Activated T-helper 1 cell treated with anti-CD3 and anti-CD28 coated beads, Interleukin-2, amount 50 U/mL, for 16 hours (primary cell): ENCODE measurements at regions not wholly inside any gene's neighbourhood (a gene's known extent, or its start where the extent isn't known, plus 50 kb on each side); places are given as distances from the start of the nearest gene placed in this dataset.

Experiments
- DNase-seq, 2 donors: peaks; one replicate each; pipeline ENCODE4 v3.0.0-alpha.2; 2020; ENCODE audit warnings: low read depth in 1 of 2, low spot score in 1 of 2

DNA sequence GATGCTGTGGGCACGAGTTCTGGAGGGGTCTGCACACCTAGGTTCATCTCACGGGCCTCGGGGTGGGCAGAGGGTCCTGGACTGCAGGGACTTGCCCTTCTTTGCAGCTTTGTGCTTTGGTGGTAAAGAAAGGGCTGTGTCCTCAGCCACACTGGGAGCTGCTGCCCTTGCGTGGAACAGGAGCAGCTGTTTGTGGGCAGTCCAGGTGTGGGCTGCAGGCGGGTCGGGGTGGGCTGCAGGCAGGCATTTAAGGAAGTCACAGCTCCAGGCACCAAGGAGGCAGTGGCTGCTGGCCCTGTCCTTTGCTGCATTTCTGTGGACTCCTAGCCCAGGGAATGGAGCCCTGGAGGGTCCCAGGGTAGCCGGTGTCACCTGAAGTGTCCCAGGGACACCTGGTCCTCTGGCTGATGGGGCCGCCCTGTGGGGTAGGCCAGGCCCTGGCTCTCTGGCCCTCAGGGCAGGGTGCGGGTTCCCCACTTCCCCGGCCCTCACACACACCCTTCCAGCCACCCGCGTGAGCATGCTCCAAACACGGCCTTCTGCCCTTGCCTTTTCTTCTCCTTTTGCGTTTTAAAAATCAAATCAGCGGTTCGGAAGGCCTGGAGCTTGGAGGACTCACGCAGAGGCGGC, 1240.3 kb downstream of the BRD1 start:
- no peak for DNase-seq

DNA sequence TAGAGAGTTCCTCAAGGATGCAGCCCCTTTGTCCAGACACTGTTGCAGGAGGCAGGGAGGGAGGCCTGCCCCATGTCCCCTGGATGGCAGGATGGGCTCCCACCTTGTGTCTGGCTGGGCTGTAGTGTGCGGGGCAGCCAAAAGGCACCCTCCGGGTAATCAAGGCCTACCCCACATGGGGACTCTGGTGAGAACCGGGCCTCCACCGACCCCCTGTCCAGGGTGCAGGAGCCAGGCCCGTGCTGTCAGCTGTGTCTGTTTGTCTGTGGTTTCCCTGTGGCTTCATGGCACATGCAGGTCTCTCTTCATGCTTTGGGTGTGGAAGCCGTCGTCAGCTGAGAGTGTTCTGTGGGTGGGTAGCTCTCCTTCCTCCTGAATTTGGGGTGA, 1240.9 kb downstream of the BRD1 start:
- DNase-seq = no peak

DNA sequence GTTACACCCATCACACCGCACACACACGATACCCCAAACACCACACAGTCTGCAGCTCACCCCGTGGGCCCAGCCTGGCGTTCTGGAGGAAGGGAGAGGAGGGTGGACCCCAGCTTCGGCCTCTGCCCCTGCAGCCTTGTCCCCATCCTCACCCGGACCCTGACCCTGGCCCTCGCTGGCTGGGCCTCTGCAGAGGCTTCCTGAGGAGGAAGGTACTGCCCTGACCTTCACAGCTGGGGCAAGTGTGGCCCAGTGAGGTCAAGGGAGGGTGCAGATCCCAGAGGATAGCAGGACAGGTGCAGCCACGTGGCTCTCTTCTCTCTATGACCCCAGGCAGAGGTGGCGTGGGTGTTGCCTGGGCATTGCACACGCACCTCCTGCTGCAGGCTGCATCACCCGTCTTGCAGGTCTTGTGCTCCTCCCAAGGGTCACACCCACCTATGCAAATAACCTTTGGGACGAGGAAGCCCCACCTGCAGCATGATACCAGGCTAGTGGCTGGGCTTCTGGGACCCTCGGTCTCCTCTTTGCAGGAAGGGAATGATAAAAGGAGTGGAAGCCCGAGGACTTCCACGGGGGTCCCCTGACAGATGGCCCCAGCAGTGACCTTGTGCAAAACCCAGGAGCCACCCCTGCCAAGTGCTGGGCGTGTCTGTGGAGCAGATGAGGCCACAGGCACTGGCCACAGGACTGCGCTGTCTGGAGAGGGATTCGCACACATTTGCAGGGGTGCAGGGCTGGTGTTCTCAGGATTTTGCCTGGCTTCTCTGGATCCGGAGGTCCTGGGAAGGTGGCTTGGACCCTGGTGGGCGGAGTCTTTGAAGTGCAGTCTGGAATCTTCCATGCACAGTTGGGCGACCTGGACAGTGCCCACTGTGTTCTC, 1241.5 kb downstream of the BRD1 start:
- no peak for DNase-seq

DNA sequence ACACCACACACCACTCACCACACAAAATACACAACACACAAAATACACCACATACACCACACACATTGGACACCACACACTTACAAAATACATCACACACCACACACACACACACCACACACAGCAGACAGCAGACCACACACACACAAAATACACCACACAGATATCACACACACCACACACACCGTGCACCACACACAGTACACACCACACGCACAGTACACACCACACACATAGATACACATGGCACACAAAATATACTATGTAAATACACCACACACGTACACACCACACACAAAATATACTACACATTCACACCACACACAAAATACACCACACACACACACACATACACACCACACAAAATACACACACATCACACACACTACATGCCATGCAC, 1243.5 kb downstream of the BRD1 start:
- no peak for DNase-seq

DNA sequence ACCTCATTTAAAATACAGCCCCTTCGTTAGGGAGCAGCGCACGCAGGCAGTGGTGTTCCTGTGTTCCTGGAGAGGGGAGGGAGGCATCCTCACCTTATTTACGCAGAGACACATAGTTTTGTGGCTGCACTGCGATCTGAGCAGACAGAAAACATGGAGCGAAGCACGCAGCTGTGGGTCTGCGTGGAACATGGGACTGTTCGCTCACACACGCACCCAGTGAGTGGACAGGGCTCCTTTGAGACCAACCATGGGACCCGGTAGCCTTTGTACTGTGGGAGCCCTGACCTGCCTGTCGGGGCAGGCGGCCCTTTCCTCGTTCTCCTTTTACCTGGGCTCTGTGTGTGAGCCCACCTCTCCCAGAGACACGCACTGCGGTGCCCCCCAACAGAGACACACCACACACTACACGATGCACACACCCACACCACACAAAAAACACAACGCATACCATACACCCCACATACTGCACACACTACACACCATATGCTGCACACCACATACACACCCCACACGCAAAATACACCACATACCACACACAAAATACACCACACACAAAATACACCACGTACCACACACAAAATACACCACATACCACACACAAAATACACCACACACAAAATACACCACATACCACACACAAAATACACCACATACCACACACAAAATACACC, 1245.7 kb downstream of the BRD1 start:
- no peak for DNase-seq

DNA sequence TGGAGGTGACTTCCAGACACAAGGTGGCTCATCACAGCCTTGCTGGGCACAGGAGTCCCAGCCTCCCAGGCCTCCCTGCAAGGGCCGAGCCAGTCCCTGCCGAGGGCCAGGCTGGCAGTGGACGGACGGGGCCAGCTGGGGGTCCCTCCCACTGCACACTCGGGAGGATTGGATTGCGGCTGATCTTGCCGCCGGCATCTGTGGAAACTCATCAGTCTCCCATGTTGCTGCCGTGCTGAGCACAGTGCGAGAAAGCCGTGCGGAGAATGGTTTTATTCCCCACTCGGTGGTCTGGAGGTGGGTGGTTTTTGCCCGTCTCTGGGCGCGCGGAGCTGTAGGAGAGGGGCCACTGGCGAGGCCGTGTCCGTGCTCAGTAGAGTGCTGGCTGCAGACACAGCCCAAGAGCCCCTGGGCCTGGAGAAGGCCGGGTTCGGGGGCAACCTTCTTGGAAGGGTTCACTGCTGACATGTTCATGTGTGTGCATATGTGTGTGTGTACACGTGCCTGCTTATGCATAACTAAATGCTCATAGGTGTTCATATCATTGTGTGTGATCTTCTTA, 1246.4 kb downstream of the BRD1 start:
- no peak for DNase-seq

DNA sequence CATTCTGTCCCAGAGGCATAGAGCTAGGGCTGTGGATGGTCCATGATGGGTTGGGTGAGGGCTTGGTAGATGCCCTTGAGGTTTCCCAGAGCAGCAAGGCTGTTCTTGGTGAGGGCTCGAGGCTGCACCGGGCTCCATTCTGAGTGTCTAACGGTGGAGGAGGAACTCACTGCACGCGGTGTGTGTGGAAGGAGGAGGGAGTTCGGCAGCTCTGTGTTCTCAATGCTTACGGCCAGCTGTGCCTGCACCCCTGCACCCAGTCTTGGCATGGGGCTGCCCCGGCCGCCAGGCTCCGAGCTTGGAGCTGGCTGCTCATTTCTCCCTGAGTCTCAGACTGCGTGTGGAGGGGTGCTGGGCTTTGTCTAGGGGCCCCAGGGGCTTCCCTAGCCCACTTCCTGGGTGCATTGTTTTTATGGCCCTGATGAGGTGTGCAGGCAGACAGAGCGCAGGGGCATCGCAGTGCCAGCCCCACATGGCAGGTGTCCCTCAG, 1247.1 kb downstream of the BRD1 start:
- DNase-seq = no peak

DNA sequence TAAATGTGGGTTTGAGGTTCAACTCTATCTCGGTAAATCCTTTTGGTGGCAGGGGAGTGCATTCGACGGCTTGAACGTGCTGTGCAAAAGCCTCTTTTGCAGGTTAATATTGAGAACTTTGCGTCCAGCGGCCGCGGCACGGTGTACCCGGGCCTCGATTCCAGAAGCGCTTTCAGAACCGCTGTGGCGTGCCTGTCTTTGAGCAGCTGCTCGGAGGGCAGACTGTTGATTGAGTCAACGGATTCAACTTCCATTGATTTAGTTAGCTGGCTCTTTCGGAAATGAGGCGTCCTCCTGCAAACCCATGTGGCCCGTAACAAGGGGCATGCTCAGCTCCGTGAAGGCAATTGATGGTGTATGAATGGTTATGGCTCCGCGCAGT, 1247.8 kb downstream of the BRD1 start:
- no peak for DNase-seq

DNA sequence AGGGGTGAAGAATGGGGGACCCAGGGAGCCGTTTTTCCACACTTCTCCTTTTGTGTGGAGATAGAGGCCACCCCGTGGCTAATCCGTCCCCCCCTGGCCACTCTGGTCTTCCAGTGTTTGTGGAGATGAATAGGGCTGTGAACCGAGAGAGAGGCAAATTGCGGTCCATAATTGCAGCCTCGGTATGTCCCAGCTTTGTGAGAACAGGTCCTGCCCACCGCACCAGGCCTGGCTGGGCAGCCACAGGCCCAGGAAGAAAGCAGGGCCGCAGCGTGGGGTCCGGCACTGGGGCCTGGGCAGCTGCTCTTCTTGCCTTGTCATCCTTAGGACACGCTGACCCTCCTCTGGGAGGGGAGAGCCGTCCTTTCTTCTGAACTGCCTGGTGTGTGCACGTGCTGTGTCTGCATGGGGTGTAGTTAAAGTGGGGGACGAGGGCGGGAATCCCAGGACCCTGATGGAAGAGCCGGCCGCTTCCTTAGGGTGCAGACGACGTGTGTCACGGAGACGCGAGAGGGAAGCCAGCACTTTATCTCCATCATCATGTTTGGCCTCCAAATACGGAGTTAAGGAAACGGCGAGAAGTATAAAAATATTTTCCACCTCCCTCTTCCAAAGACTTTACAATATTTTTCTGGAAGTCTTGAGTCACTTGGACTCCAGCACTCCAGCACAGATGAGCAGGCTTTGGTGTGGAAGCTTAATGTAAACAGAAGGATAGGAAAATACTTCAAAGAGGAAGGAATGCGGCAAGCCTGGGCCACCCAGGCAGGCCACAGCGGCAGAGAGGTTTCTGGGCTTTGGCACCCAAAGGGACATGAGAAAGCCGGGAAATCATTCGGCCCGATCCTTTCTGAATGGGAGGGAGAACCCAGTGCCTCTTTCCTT, 1248.4 kb downstream of the BRD1 start:
- no peak for DNase-seq

DNA sequence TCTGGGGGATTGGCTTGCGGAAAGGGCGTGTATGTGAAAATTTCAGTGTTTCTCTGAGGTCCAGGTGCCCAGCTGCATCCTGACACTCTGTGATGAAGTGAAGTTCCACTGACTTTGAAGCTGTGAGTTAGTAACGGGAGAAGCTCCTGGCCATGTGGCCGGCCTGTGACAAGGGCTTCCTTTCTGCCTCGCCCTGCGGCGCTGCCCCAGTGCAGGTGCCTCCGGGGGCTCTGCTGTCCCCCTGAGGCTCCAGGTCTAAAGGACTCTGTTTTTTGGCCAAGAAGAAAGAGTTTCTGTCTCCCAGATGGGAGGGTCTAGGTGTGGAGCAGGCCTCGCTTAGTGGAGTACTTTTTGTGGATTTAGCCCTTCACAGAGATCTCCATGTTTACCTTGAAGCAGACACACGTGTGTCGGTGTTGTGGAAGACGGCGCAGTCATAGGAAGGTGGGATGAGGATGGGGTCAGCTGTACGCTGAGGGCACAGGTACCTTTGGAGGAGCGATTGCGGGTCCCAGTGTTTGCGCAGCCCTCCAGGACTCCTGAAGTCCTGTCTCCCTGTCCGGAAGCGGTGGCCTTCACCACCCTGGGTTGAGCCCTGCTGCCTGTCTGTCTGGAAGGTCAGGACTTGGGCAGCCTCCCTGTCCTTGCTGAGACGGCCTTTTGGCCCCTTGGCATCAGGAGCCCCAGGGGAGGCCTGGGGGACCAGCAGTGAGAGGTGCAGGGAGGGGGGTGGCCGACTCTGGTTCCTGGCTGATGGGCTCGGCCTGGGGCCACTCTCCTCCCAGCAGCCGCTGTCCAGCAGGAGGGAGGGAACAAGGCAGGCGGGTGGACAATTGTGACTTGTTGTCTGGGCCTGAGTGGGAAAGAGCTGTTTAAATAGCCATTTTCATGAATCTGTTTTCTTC, 1249.3 kb downstream of the BRD1 start:
- DNase-seq = no peak

DNA sequence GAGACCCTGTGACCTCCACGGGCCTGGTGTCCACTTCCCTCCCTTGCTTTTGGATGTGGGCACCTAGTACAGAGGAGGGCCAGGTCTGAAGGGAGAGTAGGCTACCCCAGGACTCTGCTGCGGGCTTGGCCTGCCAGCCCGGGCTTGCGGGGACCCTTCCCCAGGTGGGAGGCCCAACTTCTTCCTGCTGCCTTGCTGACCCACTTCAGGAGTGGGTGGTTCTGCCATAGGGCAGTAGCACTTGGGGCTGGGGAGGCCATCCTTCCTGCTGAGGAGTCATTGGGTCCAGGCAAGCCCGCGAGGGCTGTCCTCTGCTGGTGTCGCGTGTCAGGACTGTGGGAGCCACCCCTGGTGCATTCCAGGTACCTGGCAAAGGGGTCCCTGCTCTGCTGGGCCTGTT, 1250.0 kb downstream of the BRD1 start:
- no peak for DNase-seq

DNA sequence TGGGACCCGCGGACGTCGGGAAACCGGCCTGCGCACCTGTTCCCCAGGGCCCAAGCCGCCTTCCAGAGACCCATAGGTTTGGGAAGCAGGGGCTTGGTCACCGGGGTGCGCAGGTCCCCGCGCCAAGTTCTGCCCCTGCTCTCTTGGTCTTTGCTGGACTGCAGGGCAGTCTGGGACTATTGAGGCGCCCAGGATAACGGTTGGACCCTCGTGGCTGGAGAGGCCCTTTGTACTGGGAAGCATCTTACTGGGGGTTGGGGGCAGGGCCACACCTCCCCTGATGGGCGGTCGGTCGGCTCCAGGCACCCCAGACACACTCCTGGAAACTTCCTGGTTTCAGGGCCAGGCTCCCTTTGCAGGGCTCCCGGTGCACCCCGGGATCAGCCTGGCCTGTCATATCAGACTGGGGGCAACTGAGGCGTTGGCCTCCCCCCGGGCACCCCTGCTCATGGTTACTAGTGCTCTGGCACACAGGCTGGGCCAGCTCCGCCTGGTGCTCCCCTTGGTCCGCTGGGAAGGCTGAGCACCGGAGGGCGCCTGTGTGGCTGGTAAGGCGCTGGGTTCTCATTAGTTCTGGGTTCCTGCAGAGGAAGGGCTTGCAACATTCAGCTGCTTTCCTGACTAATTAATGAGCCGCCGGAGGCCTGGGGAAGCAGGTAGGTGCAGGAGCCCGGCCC, 1250.5 kb downstream of the BRD1 start:
- DNase-seq = no peak

DNA sequence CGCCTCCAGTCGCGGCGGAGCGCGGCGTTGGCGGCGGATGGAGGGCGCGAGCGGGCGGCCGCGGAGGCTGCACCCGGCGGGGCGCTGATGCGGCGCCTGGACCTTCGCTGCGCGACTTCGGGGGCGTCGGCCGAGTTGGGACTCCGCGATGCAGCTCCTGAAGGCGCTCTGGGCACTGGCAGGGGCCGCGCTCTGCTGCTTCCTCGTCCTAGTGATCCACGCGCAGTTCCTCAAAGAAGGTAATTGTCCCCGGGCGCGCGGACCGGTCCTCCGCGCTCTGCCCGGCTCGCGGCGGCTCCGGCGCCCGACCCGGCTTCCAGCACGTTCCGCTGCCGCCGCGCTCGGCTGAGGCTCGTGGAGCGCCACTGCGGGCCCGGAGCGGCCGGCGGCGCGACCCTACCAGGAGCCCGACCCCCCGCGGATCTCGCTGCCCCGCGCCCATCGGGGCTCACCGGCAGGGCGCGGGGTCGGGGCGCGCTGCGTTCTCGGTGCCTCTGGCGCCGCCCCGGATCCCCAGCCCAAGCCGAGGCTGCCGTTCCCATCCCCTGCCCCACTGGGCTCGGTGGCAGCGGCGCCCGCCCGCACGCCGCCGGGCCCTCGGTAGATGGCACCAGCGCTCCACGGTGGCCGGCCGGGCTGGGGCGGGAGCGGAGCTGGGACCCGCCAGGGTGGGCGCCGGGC, 1251.2 kb downstream of the BRD1 start:
- DNase-seq = no peak

DNA sequence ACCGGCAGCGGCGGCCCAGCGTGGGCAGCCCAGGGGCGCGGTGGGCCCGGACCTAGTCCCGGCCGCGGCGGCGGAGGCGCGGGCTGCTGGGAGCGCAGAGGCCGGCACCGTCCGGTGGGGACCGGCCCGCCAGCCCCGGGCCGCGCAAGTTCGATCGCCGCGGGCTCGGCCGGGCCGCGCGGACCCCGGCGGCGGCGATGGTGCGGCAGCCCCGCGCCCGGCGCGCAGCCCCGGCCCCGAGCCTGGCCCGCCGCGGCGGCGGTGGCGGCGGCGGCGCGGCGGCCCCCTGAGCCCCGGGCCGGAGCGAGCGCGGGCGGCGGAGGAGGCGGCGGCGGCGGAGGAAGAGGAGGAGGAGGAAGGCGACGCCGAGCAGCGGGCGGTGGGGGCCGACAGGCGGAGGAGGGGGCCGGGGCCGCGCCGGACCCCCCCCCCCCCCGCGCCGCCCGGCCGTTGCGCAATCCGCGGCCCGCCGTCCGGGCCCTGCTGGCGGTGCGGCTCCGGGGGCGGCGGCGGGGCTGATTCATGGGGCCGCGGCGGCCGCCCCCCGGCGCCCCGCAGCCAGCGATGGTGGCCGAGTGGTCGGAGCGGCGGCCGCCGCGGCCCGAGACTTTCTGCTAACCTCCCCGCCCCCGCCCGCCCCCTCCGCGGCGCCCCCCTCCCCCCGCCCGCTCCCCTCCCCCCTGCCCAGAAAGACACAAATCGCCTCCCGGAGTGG, 1251.9 kb downstream of the BRD1 start:
- no peak for DNase-seq

DNA sequence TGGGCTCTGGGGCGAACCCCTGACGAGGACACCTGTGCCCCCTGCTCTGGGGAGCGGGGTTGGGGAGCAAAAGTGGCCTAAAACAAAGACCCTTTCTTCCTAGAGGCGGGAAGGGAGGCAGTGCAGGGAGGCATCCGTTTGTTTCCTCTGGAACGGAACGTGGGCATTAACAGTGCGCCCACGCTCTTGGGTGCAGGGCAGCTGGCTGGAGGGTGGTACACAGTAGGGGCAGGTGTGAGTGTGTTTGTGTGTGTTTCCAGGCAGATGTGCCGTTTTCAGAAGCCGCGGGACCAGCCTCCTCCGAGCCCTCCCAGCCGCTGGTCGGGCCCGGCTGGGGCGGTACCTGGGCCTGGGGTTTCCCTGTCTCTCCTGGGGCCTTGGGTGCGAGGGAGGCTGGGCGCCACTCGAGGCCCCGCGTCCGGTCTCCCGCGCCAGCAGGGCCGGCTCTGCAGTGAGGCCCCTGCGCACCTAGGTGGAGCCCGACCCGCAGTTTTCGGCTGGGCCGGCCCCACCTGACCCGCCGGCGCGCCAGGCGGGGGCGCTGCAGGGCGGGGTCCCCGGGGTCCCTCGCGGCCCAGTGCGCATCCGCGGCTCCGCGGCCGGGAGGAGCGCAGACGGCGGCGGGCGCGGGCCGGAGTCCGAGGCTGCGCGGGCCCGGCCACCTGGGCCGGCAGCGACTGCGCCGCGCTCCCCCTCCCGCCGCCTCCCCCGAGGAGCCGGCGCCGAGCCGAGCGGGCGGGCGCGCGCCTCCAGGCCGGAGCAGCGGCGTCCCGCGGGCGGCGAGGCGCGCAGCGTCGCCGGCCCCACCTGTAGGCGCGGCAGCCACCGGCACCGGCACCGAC, 1252.7 kb downstream of the BRD1 start:
- DNase-seq = no peak

DNA sequence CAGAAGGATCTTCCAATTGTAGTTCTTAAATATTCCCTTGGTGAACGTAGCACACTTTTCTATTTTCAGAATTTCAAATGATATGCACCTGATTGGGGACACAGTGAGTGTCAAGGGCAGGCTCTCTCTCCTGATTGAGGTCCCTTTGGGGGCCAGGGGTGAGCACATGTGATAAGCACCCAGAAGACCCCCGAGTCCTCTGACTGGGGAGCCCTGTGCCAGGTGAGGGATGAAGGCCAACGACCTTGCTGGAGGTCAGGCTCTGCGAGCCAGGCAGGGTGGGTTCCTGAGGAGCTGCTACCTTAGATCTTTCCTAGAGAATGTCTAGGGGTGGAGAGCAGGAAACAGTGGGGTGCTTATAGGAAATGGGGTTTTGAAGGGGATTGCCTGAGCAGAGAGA, 1253.9 kb downstream of the BRD1 start:
- no peak for DNase-seq

DNA sequence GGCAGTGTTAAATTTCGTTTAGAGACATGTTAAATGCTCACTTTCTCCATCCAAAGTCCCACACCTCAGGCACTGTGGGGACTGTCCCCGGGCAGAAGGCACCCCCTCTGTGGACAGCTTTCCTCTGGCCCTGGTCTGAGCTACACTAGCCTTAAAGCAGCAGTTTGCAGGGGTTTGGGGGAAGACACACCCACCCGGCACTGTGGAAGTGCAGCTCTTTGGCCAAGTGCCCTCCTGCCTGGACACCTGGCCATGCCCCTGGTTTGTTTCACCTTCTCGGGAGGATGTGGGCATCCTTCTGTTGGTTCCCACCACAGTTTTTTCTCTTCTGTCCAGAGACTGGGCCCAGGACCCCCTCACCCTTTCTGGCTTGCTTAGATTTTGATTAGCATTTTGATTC, 1254.7 kb downstream of the BRD1 start:
- DNase-seq = no peak
